Activated CD8-positive, alpha-beta T cell treated with anti-CD3 and anti-CD28 coated beads for 36 hours (primary cell): ENCODE measurements at regions not wholly inside any gene's neighbourhood (a gene's known extent, or its start where the extent isn't known, plus 50 kb on each side); places are given as distances from the start of the nearest gene placed in this dataset.

ENCODE experiments used
- ATAC-seq: fragments of 200-7000 bp; cut with Tn5 transposase; one replicate; pipeline ENCODE4 v1.10.0; 2021; ENCODE audit warnings: mild to moderate bottlenecking, moderate library complexity
- CTCF ChIA-PET: fragments of 350-600 bp; sonication (Branson Sonifier 250); formaldehyde crosslinking; loops from one replicate; lab custom pipeline; 2021; ENCODE audit warnings: antibody characterized with exemption; lab: Charles Lee
- POLR2A ChIA-PET: fragments of 350-600 bp; sonication (Branson Sonifier 250); formaldehyde crosslinking; loops from one replicate; lab custom pipeline; 2021; ENCODE audit warnings: antibody characterized with exemption; lab: Charles Lee
- DNase-seq: peaks from one replicate; pipeline ENCODE4 v3.0.0-alpha.2; 2020
- H3K27ac Mint-ChIP-seq: one replicate; pipeline ENCODE4 v1.8.0; 2021; ENCODE audit warnings: mild to moderate bottlenecking, mixed read lengths
- H3K27me3 Mint-ChIP-seq: one replicate; pipeline ENCODE4 v1.8.0; 2021; ENCODE audit warnings: mixed read lengths
- H3K36me3 Mint-ChIP-seq: one replicate; pipeline ENCODE4 v1.8.0; 2021; ENCODE audit warnings: low read depth, mixed read lengths
- H3K4me1 Mint-ChIP-seq: one replicate; pipeline ENCODE4 v1.8.0; 2021; ENCODE audit warnings: low read depth, mixed read lengths
- H3K4me3 Mint-ChIP-seq: one replicate; pipeline ENCODE4 v1.8.0; 2021; ENCODE audit warnings: mild to moderate bottlenecking, moderate library complexity, mixed read lengths
- H3K9me3 Mint-ChIP-seq: one replicate; pipeline ENCODE4 v1.8.0; 2021; ENCODE audit warnings: mixed read lengths
- intact Hi-C: fragments of 100-400 bp; cut with micrococcal nuclease; formaldehyde crosslinking; loops from one replicate; pipeline ENCODE4 v1.10.0; 2022
- TF ChIP-seq, protein P1 (sequence below): fragments of 200-600 bp; IDR thresholded peaks from one replicate; pipeline ENCODE4 v1.8.0; 2022; ENCODE audit warnings: antibody characterized with exemption, mild to moderate bottlenecking

GRCh38 chr6:22925920-22926789 lies 356.8 kb downstream of the HDGFL1 start:
- no peaks in the 10 kb centered on the region for H3K4me1 Mint-ChIP-seq

DNA sequence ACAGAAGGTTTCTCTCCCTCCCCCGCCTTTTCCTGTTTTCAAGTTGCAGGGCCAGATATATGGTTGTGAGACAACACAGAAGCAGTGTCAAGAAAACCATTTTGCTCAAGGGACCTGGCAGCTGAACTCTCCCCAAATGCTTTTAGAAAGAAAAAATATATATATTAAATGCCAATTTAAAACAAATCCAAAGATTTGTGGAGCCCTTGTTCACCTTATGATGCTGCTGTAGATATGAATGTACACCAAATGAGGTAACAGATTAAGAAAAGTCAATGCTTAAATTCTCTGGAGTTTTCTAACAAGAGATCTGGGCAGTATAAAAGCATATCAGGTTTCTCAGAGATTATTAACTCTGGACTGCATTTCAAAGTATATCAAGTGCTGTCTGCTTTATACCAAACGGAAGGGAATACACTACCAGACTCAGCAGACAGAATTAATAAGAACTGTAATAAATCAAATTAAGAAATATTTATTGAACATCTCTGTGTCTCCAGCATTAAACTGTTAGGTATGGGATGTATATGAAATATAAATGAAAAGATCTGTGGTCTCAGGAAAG lies 357.5 kb downstream of the HDGFL1 start:
- Mint-ChIP-seq H3K27me3 (no peaks in the 10 kb centered on the region), H3K4me3 (no peak overlapping the region), H3K36me3 (no peaks in the 10 kb centered on the region), H3K9me3 (no peaks in the 10 kb centered on the region), H3K4me1 (no peaks in the 10 kb centered on the region), H3K27ac (no peak overlapping the region)
- TF ChIP-seq, protein P1, sequence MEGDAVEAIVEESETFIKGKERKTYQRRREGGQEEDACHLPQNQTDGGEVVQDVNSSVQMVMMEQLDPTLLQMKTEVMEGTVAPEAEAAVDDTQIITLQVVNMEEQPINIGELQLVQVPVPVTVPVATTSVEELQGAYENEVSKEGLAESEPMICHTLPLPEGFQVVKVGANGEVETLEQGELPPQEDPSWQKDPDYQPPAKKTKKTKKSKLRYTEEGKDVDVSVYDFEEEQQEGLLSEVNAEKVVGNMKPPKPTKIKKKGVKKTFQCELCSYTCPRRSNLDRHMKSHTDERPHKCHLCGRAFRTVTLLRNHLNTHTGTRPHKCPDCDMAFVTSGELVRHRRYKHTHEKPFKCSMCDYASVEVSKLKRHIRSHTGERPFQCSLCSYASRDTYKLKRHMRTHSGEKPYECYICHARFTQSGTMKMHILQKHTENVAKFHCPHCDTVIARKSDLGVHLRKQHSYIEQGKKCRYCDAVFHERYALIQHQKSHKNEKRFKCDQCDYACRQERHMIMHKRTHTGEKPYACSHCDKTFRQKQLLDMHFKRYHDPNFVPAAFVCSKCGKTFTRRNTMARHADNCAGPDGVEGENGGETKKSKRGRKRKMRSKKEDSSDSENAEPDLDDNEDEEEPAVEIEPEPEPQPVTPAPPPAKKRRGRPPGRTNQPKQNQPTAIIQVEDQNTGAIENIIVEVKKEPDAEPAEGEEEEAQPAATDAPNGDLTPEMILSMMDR: no peak
- no peak for ATAC-seq
- POLR2A ChIA-PET: no interaction called here
- no peak for DNase-seq
- CTCF ChIA-PET: no interaction called here
- intact Hi-C loops: no loop called here

More at GRCh38 chr6:22925920-22926789, 356.8 kb downstream of the HDGFL1 start:
- H3K27me3 Mint-ChIP-seq: no peaks in the 10 kb centered on the region
- DNase-seq: no peak
- H3K9me3 Mint-ChIP-seq: no peaks in the 10 kb centered on the region
- H3K27ac Mint-ChIP-seq: no peak overlapping the region
- ChIA-PET CTCF (no interaction called here), POLR2A (no interaction called here)
- no peak overlapping the region for H3K4me3 Mint-ChIP-seq
- no peak for ATAC-seq
- intact Hi-C loops: no loop called here
- TF ChIP-seq, protein P1: no peak
- no peaks in the 10 kb centered on the region for H3K36me3 Mint-ChIP-seq

GRCh38 chr6:22928775-22929174 lies 359.4 kb downstream of the HDGFL1 start:
- Mint-ChIP-seq H3K27me3 (no peaks in the 10 kb centered on the region), H3K4me3 (no peak overlapping the region), H3K36me3 (no peaks in the 10 kb centered on the region), H3K27ac (no peak overlapping the region), H3K4me1 (no peaks in the 10 kb centered on the region), H3K9me3 (no peaks in the 10 kb centered on the region)
- DNase-seq (no peak), ATAC-seq (no peak)
- TF ChIP-seq, protein P1: no peak
- CTCF ChIA-PET: no interaction called here
- intact Hi-C loops: no loop called here
- POLR2A ChIA-PET: no interaction called here

DNA sequence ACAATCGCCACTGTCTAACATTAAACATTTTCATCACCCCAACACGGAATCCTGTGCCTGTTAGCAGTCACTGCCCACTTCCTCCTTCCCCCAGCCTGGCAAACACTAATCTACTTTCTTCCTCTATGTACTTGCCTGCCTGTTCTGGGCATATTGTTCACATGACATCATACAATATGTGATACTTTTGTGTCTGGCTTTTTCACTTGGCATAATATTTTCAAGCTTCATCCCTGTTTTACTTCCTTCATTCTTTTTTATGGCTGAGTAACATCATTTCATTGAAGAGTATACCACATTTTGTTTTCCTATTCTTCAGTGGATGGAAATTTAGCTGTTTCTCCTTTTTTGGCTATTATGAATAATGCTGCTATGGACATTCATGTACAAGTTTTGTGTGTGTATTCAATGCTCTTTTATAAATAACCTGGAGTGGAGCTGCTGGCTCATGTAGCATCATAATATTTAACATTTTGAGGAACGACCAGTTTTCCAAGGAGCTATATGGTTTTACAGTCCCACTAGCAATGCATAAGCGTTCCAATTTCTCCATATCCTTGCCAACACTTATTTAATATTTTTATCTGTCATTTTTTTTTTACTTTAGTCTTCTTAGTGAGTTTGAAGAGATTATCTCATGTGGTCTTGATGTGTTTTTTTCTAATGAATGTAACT lies 360.1 kb downstream of the HDGFL1 start:
- intact Hi-C loops: no loop called here
- no peaks in the 10 kb centered on the region for H3K9me3 Mint-ChIP-seq
- ATAC-seq (no peak), DNase-seq (no peak)
- ChIA-PET CTCF (no interaction called here), POLR2A (no interaction called here)
- no peaks in the 10 kb centered on the region for H3K27me3 Mint-ChIP-seq
- no peaks in the 10 kb centered on the region for H3K36me3 Mint-ChIP-seq
- H3K4me3 Mint-ChIP-seq: no peak overlapping the region
- no peaks in the 10 kb centered on the region for H3K4me1 Mint-ChIP-seq
- TF ChIP-seq, protein P1: no peak
- no peak overlapping the region for H3K27ac Mint-ChIP-seq
